ENCODE measurements at regions not wholly inside any gene's neighbourhood (a gene's known extent, or its start where the extent isn't known, plus 50 kb on each side); places are given as distances from the start of the nearest gene placed in this dataset.

GRCh38 chr7:131897790-131898165 lies 341.4 kb upstream of the PODXL start:
- no peak overlapping the region for H3K4me3 ChIP-seq (ENCODE audit: control insufficient read depth, low read depth, low read length)
- no peak for DNase-seq (ENCODE audit: low read depth)
- TF ChIP-seq CTCF (conservative IDR thresholded peaks at IDR 0.05; ENCODE audit: control insufficient read depth, insufficient read depth, low read depth, low read length) = no peak

GRCh38 chr7:131897016-131897789 lies 340.8 kb upstream of the PODXL start:
- no peak for TF ChIP-seq CTCF (conservative IDR thresholded peaks at IDR 0.05; ENCODE audit: control insufficient read depth, insufficient read depth, low read depth, low read length)

GRCh38 chr7:131896165-131896863 lies 339.9 kb upstream of the PODXL start:
- no peak for DNase-seq (ENCODE audit: low read depth)
- TF ChIP-seq CTCF (conservative IDR thresholded peaks at IDR 0.05; ENCODE audit: control insufficient read depth, insufficient read depth, low read depth, low read length) = no peak
- H3K4me3 ChIP-seq (ENCODE audit: control insufficient read depth, low read depth, low read length) = no peak overlapping the region

More at GRCh38 chr7:131897016-131897789, 340.8 kb upstream of the PODXL start:
- DNase-seq (ENCODE audit: low read depth) = peak; percentile 54
- no peak overlapping the region for H3K4me3 ChIP-seq (ENCODE audit: control insufficient read depth, low read depth, low read length)

GRCh38 chr7:131895541-131896164 lies 339.2 kb upstream of the PODXL start:
- no peak for TF ChIP-seq CTCF (conservative IDR thresholded peaks at IDR 0.05; ENCODE audit: control insufficient read depth, insufficient read depth, low read depth, low read length)
- H3K4me3 ChIP-seq (ENCODE audit: control insufficient read depth, low read depth, low read length) = no peak overlapping the region
- DNase-seq (ENCODE audit: low read depth) = peak; percentile 82

- no peak overlapping the region for H3K4me3 ChIP-seq (ENCODE audit: control insufficient read depth, low read depth, low read length)
- TF ChIP-seq CTCF (conservative IDR thresholded peaks at IDR 0.05; ENCODE audit: control insufficient read depth, insufficient read depth, low read depth, low read length) = no peak
- no peak for DNase-seq (ENCODE audit: low read depth)
Measured at GRCh38 chr7:131893631-131894340, 337.4 kb upstream of the PODXL start.

GRCh38 chr7:131890176-131890575 lies 333.7 kb upstream of the PODXL start:
- H3K4me3 ChIP-seq (ENCODE audit: control insufficient read depth, low read depth, low read length) = no peak overlapping the region
- no peak for DNase-seq (ENCODE audit: low read depth)

More at GRCh38 chr7:131890176-131890575, 333.7 kb upstream of the PODXL start:
- TF ChIP-seq CTCF (conservative IDR thresholded peaks at IDR 0.05; ENCODE audit: control insufficient read depth, insufficient read depth, low read depth, low read length) = no peak

All from fibroblast of mammary gland (primary cell).